ENCODE measurements at regions not wholly inside any gene's neighbourhood (a gene's known extent, or its start where the extent isn't known, plus 50 kb on each side); places are given as distances from the start of the nearest gene placed in this dataset.
"Not testable (repeated sequence)": the region's sequence is repeated elsewhere in the genome, so short reads cannot be mapped to it uniquely, and the experiment has no call there.

- DNase-seq = no peak
Measured at GRCh38 chr13:61944329-61944929, 528.8 kb upstream of the PCDH20 start.

GRCh38 chr13:61935710-61936109 is 520.1 kb upstream of the PCDH20 start:
- DNase-seq = no peak

GRCh38 chr13:61927648-61928047 is 512.0 kb upstream of the PCDH20 start:
- DNase-seq = no peak

GRCh38 chr13:61918841-61919240 is 503.2 kb upstream of the PCDH20 start:
- DNase-seq = no peak

- DNase-seq = no peak
Measured at GRCh38 chr13:61916483-61916882, 500.8 kb upstream of the PCDH20 start.

- no peak for DNase-seq
Measured at GRCh38 chr13:61913183-61913582, 497.5 kb upstream of the PCDH20 start.

- DNase-seq = no peak
Measured at GRCh38 chr13:61908906-61909615, 493.4 kb upstream of the PCDH20 start.

GRCh38 chr13:61905054-61905453 is 489.4 kb upstream of the PCDH20 start:
- DNase-seq = no peak

GRCh38 chr13:61901946-61902541 is 486.4 kb upstream of the PCDH20 start:
- no peak for DNase-seq

- no peak for DNase-seq
Measured at GRCh38 chr13:61900033-61900432, 484.4 kb upstream of the PCDH20 start.

GRCh38 chr13:61898207-61898606 is 482.6 kb upstream of the PCDH20 start:
- no peak for DNase-seq

GRCh38 chr13:61891401-61891800 is 475.8 kb upstream of the PCDH20 start:
- DNase-seq = no peak

GRCh38 chr13:61884830-61885229 is 469.2 kb upstream of the PCDH20 start:
- DNase-seq = no peak

GRCh38 chr13:61880578-61881283 is 465.1 kb upstream of the PCDH20 start:
- no peak for DNase-seq

- DNase-seq = not testable (repeated sequence)
Measured at GRCh38 chr13:61878565-61878964, 462.9 kb upstream of the PCDH20 start.

GRCh38 chr13:61874970-61875579 is 459.4 kb upstream of the PCDH20 start:
- DNase-seq = no peak

GRCh38 chr13:61873717-61874116 is 458.1 kb upstream of the PCDH20 start:
- no peak for DNase-seq

- no peak for DNase-seq
Measured at GRCh38 chr13:61857198-61857597, 441.5 kb upstream of the PCDH20 start.

- no peak for DNase-seq
Measured at GRCh38 chr13:61852116-61852619, 436.5 kb upstream of the PCDH20 start.

GRCh38 chr13:61850794-61851193 is 435.1 kb upstream of the PCDH20 start:
- DNase-seq = no peak

GRCh38 chr13:61838568-61838967 is 422.9 kb upstream of the PCDH20 start:
- no peak for DNase-seq

GRCh38 chr13:61833228-61833627 is 417.6 kb upstream of the PCDH20 start:
- DNase-seq = no peak

GRCh38 chr13:61831026-61831425 is 415.4 kb upstream of the PCDH20 start:
- no peak for DNase-seq
